ENCODE measurements at regions not wholly inside any gene's neighbourhood (a gene's known extent, or its start where the extent isn't known, plus 50 kb on each side); places are given as distances from the start of the nearest gene placed in this dataset.
A peak's percentile ranks its signal among the peaks of the same experiment; 100 is the strongest.

DNA sequence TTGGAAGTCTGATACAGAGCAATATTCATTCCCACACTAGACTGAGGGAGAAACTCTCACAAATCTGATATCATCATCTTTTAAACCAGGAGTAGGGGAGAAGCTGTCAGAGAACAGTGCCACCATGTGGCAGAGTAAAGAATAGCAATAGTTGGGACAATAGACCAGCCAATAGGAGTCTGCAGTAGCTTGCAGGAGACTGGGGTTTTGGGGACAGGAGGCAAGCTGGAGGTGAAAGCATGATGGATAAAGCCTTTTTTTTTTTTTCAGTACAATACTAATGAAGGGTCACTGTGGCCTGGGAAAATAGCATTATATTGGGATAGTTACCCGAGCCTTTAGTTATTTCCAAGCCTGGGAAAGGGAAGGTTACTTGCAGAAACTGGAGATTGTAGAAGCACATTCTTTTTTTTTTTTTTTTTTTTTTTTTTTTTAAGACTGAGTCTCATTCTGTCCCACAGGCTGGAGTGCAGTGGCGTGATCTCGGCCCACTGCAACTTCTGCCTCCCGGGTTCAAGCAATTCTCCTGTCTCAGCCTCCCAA lies 120.7 kb downstream of the S1PR1 start:
- no peaks in the 10 kb centered on the region for H3K79me2 ChIP-seq (ENCODE audit: control insufficient read depth, insufficient read depth, low read length)
- dilution Hi-C loops (cut with MboI; ENCODE audit: extremely low pct_ligation_motif_present, low sequenced_read_pairs) (no loop called here), intact Hi-C loops (cut with micrococcal nuclease) (loop anchor here (1.0 to 5.0 kb wide), 7 partner anchors 48 to 437 kb away; partner anchors contain the start of gene DPH5)
- BruUV-seq (replicated peaks): no TSS peak
- no peaks in the 10 kb centered on the region for H3K36me3 ChIP-seq (ENCODE audit: control insufficient read depth in 2 of 2, extremely low read depth in 1 of 2, insufficient read depth in 2 of 2, low read length in 2 of 2)
- H2AFZ ChIP-seq (ENCODE audit: low read depth, low read length): peak overlapping the region; percentile 62
- H3K4me2 ChIP-seq (ENCODE audit: insufficient read depth, low read length): no peak overlapping the region
- H3K27ac ChIP-seq (ENCODE audit: insufficient read depth, low read depth, low read length): no peak overlapping the region
- no peak overlapping the region for H3K9ac ChIP-seq (replicated peaks; ENCODE audit: extremely low read depth, insufficient read depth, low read length)
- no peak overlapping the region for H3K4me3 ChIP-seq (replicated peaks in 1 of 3; ENCODE audit: insufficient read depth in 1 of 3, low read depth in 1 of 3, low read length in 3 of 3)
- CTCF ChIA-PET: interaction anchor here (0.5 to 3.3 kb wide), 56 partner anchors 8 to 488 kb away, joined by 3 to 132 read pairs (median 5); partner anchors contain the start of gene EXTL2
- POLR2A ChIA-PET: no interaction called here
- H4K20me1 ChIP-seq (replicated peaks; ENCODE audit: control insufficient read depth, extremely low read depth, insufficient read depth, low read length): no peaks in the 10 kb centered on the region
- no peaks in the 10 kb centered on the region for H3K9me1 ChIP-seq (replicated peaks; ENCODE audit: control insufficient read depth, extremely low read depth, insufficient read depth, low read length)
- FAIRE-seq: peak; percentile 81
- TF ChIP-seq CTCF (IDR thresholded peaks at IDR 0.05; ENCODE audit: extremely low read depth in 1 of 2, insufficient read depth in 1 of 2, low read depth in 1 of 2, low read length in 2 of 2) (peak; percentile 73 to 88), GATA2 (IDR thresholded peaks at IDR 0.05; ENCODE audit: insufficient read depth, insufficient read length, low read depth, low read length) (peak; percentile 49), MAX (IDR thresholded peaks at IDR 0.05; ENCODE audit: insufficient read depth, insufficient read length) (no peak)
- no peaks in the 10 kb centered on the region for H3K9me3 ChIP-seq (replicated peaks; ENCODE audit: control insufficient read depth, insufficient read depth, low read length)
- H3K4me1 ChIP-seq (ENCODE audit: control insufficient read depth, extremely low read depth, insufficient read depth, low read length): no peaks in the 10 kb centered on the region
- DNase-seq (ENCODE audit: low read depth, low spot score): peak; percentile 88
- H3K27me3 ChIP-seq (ENCODE audit: control insufficient read depth in 2 of 2, insufficient read depth in 2 of 2, low read length in 2 of 2): no peaks in the 10 kb centered on the region

- no peaks in the 10 kb centered on the region for H4K20me1 ChIP-seq (replicated peaks; ENCODE audit: control insufficient read depth, extremely low read depth, insufficient read depth, low read length)
- H3K9me1 ChIP-seq (replicated peaks; ENCODE audit: control insufficient read depth, extremely low read depth, insufficient read depth, low read length): no peaks in the 10 kb centered on the region
- intact Hi-C loops (cut with micrococcal nuclease): no loop called here
- DNase-seq (ENCODE audit: low read depth, low spot score): no peak
- no peak for FAIRE-seq
- ChIA-PET POLR2A (no interaction called here), CTCF (no interaction called here)
- TF ChIP-seq POLR2A (IDR thresholded peaks at IDR 0.05; ENCODE audit: low read depth, low read length) (no peak), GATA2 (IDR thresholded peaks at IDR 0.05; ENCODE audit: insufficient read depth, insufficient read length, low read depth, low read length) (no peak), EZH2 (IDR thresholded peaks at IDR 0.05; ENCODE audit: borderline replicate concordance, low read depth, low read length, severe bottlenecking) (no peak), POLR2AphosphoS5 (IDR thresholded peaks at IDR 0.05; ENCODE audit: insufficient read depth, low read depth, low read length) (no peak), FOS (IDR thresholded peaks at IDR 0.05; ENCODE audit: borderline replicate concordance, insufficient read depth, low read length) (no peak), JUN (IDR thresholded peaks at IDR 0.05; ENCODE audit: borderline replicate concordance, insufficient read depth, insufficient read length, low read depth) (no peak), MAX (IDR thresholded peaks at IDR 0.05; ENCODE audit: insufficient read depth, insufficient read length) (no peak), CTCF (IDR thresholded peaks at IDR 0.05; ENCODE audit: extremely low read depth in 1 of 2, insufficient read depth in 1 of 2, low read depth in 1 of 2, low read length in 2 of 2) (no peak), MYC (IDR thresholded peaks at IDR 0.05; ENCODE audit: low read depth, low read length) (no peak)
- no peak overlapping the region for H3K4me2 ChIP-seq (ENCODE audit: insufficient read depth, low read length)
- no peak overlapping the region for H3K4me3 ChIP-seq (replicated peaks in 1 of 3; ENCODE audit: insufficient read depth in 1 of 3, low read depth in 1 of 3, low read length in 3 of 3)
- no peak overlapping the region for H3K9ac ChIP-seq (replicated peaks; ENCODE audit: extremely low read depth, insufficient read depth, low read length)
- dilution Hi-C loops (cut with MboI; ENCODE audit: extremely low pct_ligation_motif_present, low sequenced_read_pairs): no loop called here
- no peaks in the 10 kb centered on the region for H3K36me3 ChIP-seq (ENCODE audit: control insufficient read depth in 2 of 2, extremely low read depth in 1 of 2, insufficient read depth in 2 of 2, low read length in 2 of 2)
- no peaks in the 10 kb centered on the region for H3K79me2 ChIP-seq (ENCODE audit: control insufficient read depth, insufficient read depth, low read length)
- H3K4me1 ChIP-seq (ENCODE audit: control insufficient read depth, extremely low read depth, insufficient read depth, low read length): no peaks in the 10 kb centered on the region
- no peak overlapping the region for H3K27ac ChIP-seq (ENCODE audit: insufficient read depth, low read depth, low read length)
- BruUV-seq (replicated peaks): no TSS peak
- H2AFZ ChIP-seq (ENCODE audit: low read depth, low read length): no peak overlapping the region
- no peaks in the 10 kb centered on the region for H3K9me3 ChIP-seq (replicated peaks; ENCODE audit: control insufficient read depth, insufficient read depth, low read length)
- H3K27me3 ChIP-seq (ENCODE audit: control insufficient read depth in 2 of 2, insufficient read depth in 2 of 2, low read length in 2 of 2): no peaks in the 10 kb centered on the region
Measured at GRCh38 chr1:101360506-101360905, 123.7 kb downstream of the S1PR1 start.
